T-cell (primary cell): ENCODE measurements at regions not wholly inside any gene's neighbourhood (a gene's known extent, or its start where the extent isn't known, plus 50 kb on each side); places are given as distances from the start of the nearest gene placed in this dataset.

ENCODE experiments used
- ATAC-seq, 4 experiments: fragments of 200-7000 bp in 3 of 4; fragments of 150-1000 bp in 1 of 4; cut with Tn5 transposase; replicated peaks in 1 of 4; 1 replicate in 3 of 4; 2 replicates in 1 of 4; pipeline ENCODE4 v1.10.0; 2021; ENCODE audit warnings: moderate library complexity in 3 of 4, mild to moderate bottlenecking in 2 of 4, moderate number of reproducible peaks in 1 of 4
- CTCF ChIA-PET, 2 donors: fragments of 300-600 bp; sonication (Branson Sonifier 250); formaldehyde crosslinking; loops; one replicate each; lab custom pipeline; 2022; ENCODE audit warnings: antibody characterized with exemption in 2 of 2; lab: Charles Lee
- POLR2A ChIA-PET, 2 donors: fragments of 300-600 bp; sonication (Branson Sonifier 250); formaldehyde crosslinking; loops; one replicate each; lab custom pipeline; 2022; ENCODE audit warnings: antibody characterized with exemption in 2 of 2; lab: Charles Lee
- DNase-seq, 35 experiments: peaks; one replicate each; pipeline versions ENCODE4 v3.0.0 to v3.0.0-alpha.2; 2013 to 2023
- H3K27ac ChIP-seq: one replicate; pipeline ENCODE4 v1.5.1; 2013; ENCODE audit warnings: low read length
- H3K27me3 ChIP-seq, 2 experiments: replicated peaks in 1 of 2; 1 replicate in 1 of 2; 2 replicates in 1 of 2; pipeline versions ENCODE4 v1.6.1 to v1.7.0; 2013; ENCODE audit warnings: low read length in 1 of 2, mixed read lengths in 1 of 2; ENCODE audit not compliant: control insufficient read depth in 2 of 2, insufficient read depth in 2 of 2; ENCODE audit errors: extremely low read depth in 1 of 2
- H3K36me3 ChIP-seq, 2 donors: 1 replicate in 1 of 2; 2 replicates in 1 of 2; pipeline versions ENCODE4 v1.6.1 to v1.7.0; 2013; ENCODE audit warnings: low read length in 1 of 2; ENCODE audit not compliant: control insufficient read depth in 2 of 2, insufficient read depth in 1 of 2; ENCODE audit errors: extremely low read depth in 1 of 2
- H3K4me1 ChIP-seq, 2 experiments: 1 replicate in 1 of 2; 2 replicates in 1 of 2; pipeline versions ENCODE4 v1.6.1 to v1.7.0; 2013; ENCODE audit warnings: low read length in 2 of 2, mixed read lengths in 1 of 2; ENCODE audit not compliant: insufficient read depth in 2 of 2, control insufficient read depth in 1 of 2; ENCODE audit errors: extremely low read depth in 1 of 2
- H3K4me3 ChIP-seq, 2 donors: 1 replicate in 1 of 2; 2 replicates in 1 of 2; pipeline versions ENCODE4 v1.5.1 to v1.7.0; 2013; ENCODE audit warnings: mild to moderate bottlenecking in 2 of 2, low read length in 1 of 2, moderate library complexity in 1 of 2; ENCODE audit not compliant: control insufficient read depth in 1 of 2; ENCODE audit errors: extremely low read depth in 1 of 2
- H3K9me3 ChIP-seq: 2 replicates; pipeline ENCODE4 v1.7.0; 2013
- H3K27ac Mint-ChIP-seq, 2 donors: one replicate each; pipeline ENCODE4 v1.8.0; 2020 to 2021; ENCODE audit warnings: mild to moderate bottlenecking in 2 of 2, mixed read lengths in 2 of 2
- H3K27me3 Mint-ChIP-seq, 2 donors: one replicate each; pipeline ENCODE4 v1.8.0; 2021 to 2022; ENCODE audit warnings: mixed read lengths in 2 of 2
- H3K36me3 Mint-ChIP-seq: one replicate; pipeline ENCODE4 v1.8.0; 2021; ENCODE audit warnings: mixed read lengths
- H3K4me1 Mint-ChIP-seq, 3 donors: one replicate each; pipeline ENCODE4 v1.8.0; 2020 to 2022; ENCODE audit warnings: mixed read lengths in 3 of 3, mild to moderate bottlenecking in 1 of 3
- H3K4me3 Mint-ChIP-seq, 3 donors: one replicate each; pipeline ENCODE4 v1.8.0; 2020 to 2022; ENCODE audit warnings: mild to moderate bottlenecking in 3 of 3, mixed read lengths in 3 of 3, moderate library complexity in 3 of 3
- H3K9me3 Mint-ChIP-seq, 3 donors: one replicate each; pipeline ENCODE4 v1.8.0; 2020 to 2022; ENCODE audit warnings: mixed read lengths in 3 of 3
- WGBS: methylation state at CpG from one replicate; pipeline ENCODE4 v1.1.5; 2013; ENCODE audit warnings: missing lambda C conversion rate; ENCODE audit not compliant: insufficient coverage; 5-methylcytosine and 5-hydroxymethylcytosine counted together

DNA sequence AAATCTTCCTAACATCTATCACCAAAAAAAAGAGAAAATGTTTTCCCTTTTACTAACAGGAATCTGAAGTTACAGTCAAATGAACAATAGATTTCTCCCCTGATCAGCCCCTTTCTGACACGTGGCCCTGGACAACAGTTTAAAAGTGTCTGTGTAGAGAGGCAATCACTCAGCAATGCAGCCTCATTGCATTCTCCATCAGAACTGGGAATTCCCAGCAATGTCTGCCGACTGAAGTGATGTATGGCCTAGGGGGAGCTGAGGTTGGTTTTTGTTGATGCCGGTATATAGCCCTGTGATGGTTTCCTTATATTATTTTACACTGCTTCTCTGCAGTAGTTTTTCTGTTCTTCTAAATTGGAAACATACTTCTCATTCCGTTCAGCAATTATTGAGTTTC lies 904.3 kb upstream of the CDH8 start:
- CTCF ChIA-PET: no interaction called here
- no peak overlapping the region for H3K27ac ChIP-seq
- Mint-ChIP-seq H3K9me3 (peaks cover 4 to 17% (median 16%) of the 10 kb centered on the region in 3 donors), H3K27ac (no peak overlapping the region), H3K27me3 (no peaks in the 10 kb centered on the region), H3K36me3 (no peaks in the 10 kb centered on the region), H3K4me3 (no peak overlapping the region), H3K4me1 (no peaks in the 10 kb centered on the region)
- H3K9me3 ChIP-seq: peaks cover 8% of the 10 kb centered on the region
- ATAC-seq (no peak), DNase-seq (no peak)
- no peaks in the 10 kb centered on the region for H3K36me3 ChIP-seq
- no peaks in the 10 kb centered on the region for H3K4me1 ChIP-seq
- WGBS: no CpG with 5 or more reads among the region's 4 CpGs
- no peaks in the 10 kb centered on the region for H3K27me3 ChIP-seq
- H3K4me3 ChIP-seq: no peak overlapping the region
- POLR2A ChIA-PET: interaction anchor here in 1 of 2 donors (0.7 kb wide), 1 partner anchor 39 kb away, joined by 4 read pairs; no protein-coding TSS in a partner anchor

DNA sequence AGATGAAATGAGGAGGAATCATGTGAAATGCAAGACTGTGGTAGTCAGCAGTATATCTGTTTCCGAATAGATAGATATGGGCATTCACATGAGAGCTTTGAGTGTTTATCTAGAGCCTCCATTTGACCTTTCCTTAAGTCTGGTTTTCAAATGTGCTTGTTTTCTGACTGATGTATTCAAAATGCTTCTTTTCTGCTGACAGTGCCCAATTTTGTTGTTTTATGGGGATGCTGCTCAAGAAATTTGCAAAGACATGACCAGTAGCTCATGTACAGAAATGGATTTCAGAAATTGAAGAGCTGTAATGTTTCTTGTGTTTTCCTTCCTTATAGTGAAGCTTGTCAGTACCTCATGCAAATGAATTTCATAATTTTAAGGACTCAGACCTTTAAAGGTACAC lies 903.4 kb upstream of the CDH8 start:
- ChIA-PET CTCF (no interaction called here), POLR2A (interaction anchor here in 1 of 2 donors (0.7 kb wide), 1 partner anchor 1164 kb away, joined by 3 read pairs; no protein-coding TSS in a partner anchor)
- Histone ChIP-seq H3K4me3 (no peak overlapping the region), H3K27me3 (no peaks in the 10 kb centered on the region), H3K9me3 (peaks cover 8% of the 10 kb centered on the region), H3K27ac (no peak overlapping the region), H3K36me3 (no peaks in the 10 kb centered on the region), H3K4me1 (no peaks in the 10 kb centered on the region)
- Mint-ChIP-seq H3K9me3 (peaks cover 4 to 12% (median 12%) of the 10 kb centered on the region in 3 donors), H3K27ac (no peak overlapping the region), H3K4me3 (no peak overlapping the region), H3K4me1 (no peaks in the 10 kb centered on the region), H3K36me3 (no peaks in the 10 kb centered on the region), H3K27me3 (no peaks in the 10 kb centered on the region)
- DNase-seq (no peak), ATAC-seq (no peak)
- WGBS: 86% methylated on average over 1 of the region's 1 CpG

DNA sequence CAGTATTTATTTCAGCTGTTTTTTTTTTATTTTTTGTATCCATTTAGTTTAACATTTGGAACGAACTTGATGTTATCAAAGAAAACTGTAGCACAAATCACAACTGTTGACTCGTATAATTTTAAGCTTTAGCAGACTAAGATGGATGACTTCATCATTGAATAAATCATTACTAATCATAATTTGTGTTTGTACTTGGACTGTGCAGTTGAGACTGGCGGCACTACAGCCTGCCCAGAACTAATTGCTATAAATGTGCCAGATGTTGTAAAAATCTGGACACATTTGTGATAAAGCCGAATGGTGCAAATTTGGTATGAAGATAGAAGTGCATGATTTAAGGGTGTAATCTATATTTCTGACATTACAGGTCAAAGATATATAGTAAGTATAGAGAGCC lies 897.7 kb upstream of the CDH8 start:
- Histone ChIP-seq H3K36me3 (no peaks in the 10 kb centered on the region), H3K4me3 (no peak overlapping the region), H3K27ac (no peak overlapping the region), H3K9me3 (peaks cover 5% of the 10 kb centered on the region), H3K27me3 (no peaks in the 10 kb centered on the region), H3K4me1 (no peaks in the 10 kb centered on the region)
- Mint-ChIP-seq H3K4me1 (no peaks in the 10 kb centered on the region), H3K36me3 (no peaks in the 10 kb centered on the region), H3K27me3 (no peaks in the 10 kb centered on the region), H3K9me3 (peaks cover 4 to 31% (median 26%) of the 10 kb centered on the region in 3 donors), H3K27ac (no peak overlapping the region), H3K4me3 (no peak overlapping the region)
- WGBS: no CpG with 5 or more reads among the region's 4 CpGs
- ChIA-PET POLR2A (interaction anchor here in 1 of 2 donors (0.7 kb wide), 1 partner anchor 1235 kb away, joined by 3 read pairs; no protein-coding TSS in a partner anchor), CTCF (no interaction called here)
- no peak for ATAC-seq
- no peak for DNase-seq

DNA sequence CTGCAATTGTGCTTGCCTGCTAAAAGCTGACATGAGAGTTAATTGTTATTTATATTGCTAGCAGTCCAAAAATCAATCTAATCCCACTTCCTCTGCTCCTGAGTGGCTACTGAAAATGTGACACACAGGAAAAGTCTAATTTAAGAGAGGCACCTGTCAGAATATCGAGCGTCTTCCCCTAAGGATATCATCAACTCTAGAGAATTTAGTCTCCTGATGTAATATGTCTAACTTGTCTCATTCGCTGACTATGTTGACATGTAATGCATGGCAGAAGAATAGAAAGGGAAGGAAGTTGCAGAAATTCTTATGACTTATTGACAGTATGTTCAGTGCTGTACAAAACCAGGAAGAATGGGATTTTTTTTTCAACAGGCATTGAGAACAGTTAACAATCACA lies 893.4 kb upstream of the CDH8 start:
- Mint-ChIP-seq H3K27ac (no peak overlapping the region), H3K27me3 (no peaks in the 10 kb centered on the region), H3K4me1 (no peaks in the 10 kb centered on the region), H3K4me3 (no peak overlapping the region), H3K9me3 (peaks cover 9 to 36% (median 33%) of the 10 kb centered on the region in 3 donors), H3K36me3 (no peaks in the 10 kb centered on the region)
- Histone ChIP-seq H3K9me3 (no peaks in the 10 kb centered on the region), H3K4me3 (no peak overlapping the region), H3K27ac (no peak overlapping the region), H3K36me3 (no peaks in the 10 kb centered on the region), H3K27me3 (no peaks in the 10 kb centered on the region), H3K4me1 (no peaks in the 10 kb centered on the region)
- WGBS: no CpG with 5 or more reads among the region's 3 CpGs
- ChIA-PET CTCF (no interaction called here), POLR2A (interaction anchor here in 1 of 2 donors (0.5 kb wide), 1 partner anchor 940 kb away, joined by 4 read pairs; no protein-coding TSS in a partner anchor)
- ATAC-seq (no peak), DNase-seq (no peak)

DNA sequence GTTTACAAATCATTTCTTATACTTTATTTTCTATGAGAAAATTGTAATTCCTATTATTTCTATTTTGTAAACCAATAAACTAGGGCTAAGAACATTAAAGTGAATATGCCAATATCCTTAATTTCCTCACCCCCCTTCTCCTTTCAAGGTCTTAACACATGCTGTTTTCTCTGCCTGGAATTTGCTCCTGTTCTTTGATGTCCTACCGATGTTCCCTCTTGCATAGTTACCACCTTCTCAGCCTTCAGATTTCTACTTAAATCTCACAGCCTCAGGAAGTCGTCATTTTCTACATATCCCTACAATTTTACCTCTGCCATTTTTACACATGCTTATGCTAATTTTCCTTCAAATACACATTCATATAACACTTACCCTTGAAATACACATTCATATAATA lies 890.9 kb upstream of the CDH8 start:
- H3K9me3 ChIP-seq: no peaks in the 10 kb centered on the region
- H3K4me3 Mint-ChIP-seq: no peak overlapping the region
- no peaks in the 10 kb centered on the region for H3K27me3 ChIP-seq
- ATAC-seq: no peak
- WGBS: 69% methylated on average over 2 of the region's 2 CpGs
- H3K4me1 ChIP-seq: no peaks in the 10 kb centered on the region
- DNase-seq: no peak
- H3K27me3 Mint-ChIP-seq: no peaks in the 10 kb centered on the region
- ChIA-PET CTCF (no interaction called here), POLR2A (no interaction called here)
- H3K27ac Mint-ChIP-seq: no peak overlapping the region
- H3K36me3 Mint-ChIP-seq: no peaks in the 10 kb centered on the region
- H3K27ac ChIP-seq: no peak overlapping the region
- no peaks in the 10 kb centered on the region for H3K36me3 ChIP-seq
- no peak overlapping the region for H3K4me3 ChIP-seq
- H3K4me1 Mint-ChIP-seq: no peaks in the 10 kb centered on the region
- peaks cover 23 to 48% (median 32%) of the 10 kb centered on the region in 3 donors for H3K9me3 Mint-ChIP-seq

DNA sequence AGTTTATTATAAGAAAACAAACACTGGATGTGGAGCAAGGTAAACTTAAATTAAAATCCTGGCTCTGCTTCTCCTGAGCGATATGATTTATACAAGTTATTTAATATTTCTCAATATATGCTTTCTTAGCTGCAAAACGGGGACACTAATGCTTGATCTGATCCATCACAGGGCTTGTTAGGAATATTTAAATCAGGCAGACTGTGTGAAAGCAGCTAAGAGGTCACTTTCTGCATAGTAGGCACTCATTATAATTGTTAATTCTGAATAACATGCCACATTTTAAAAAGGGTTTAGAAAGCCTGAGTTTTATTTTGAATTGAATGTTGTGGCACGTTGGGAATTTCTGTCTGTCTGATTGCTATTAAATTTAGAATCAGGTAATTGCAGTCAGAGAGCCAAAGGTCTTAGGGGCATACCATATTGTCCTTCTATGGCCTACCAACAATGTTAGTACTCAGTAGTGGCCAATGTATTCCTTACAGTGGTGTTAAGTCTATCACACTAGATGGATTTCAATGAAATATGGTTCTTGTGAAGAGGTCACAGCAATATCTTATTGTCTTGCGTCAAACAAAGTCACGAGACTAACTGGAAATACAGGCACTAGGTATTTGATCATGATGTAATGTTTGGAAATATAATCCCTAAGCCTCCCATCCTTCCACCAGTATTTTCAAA lies 890.0 kb upstream of the CDH8 start:
- no peak overlapping the region for H3K27ac ChIP-seq
- Mint-ChIP-seq H3K27me3 (no peaks in the 10 kb centered on the region), H3K4me3 (no peak overlapping the region), H3K9me3 (peaks cover 23 to 44% (median 28%) of the 10 kb centered on the region in 3 donors), H3K27ac (no peak overlapping the region), H3K4me1 (no peaks in the 10 kb centered on the region), H3K36me3 (no peaks in the 10 kb centered on the region)
- no peaks in the 10 kb centered on the region for H3K27me3 ChIP-seq
- DNase-seq (no peak), ATAC-seq (no peak)
- no peaks in the 10 kb centered on the region for H3K36me3 ChIP-seq
- H3K4me3 ChIP-seq: no peak overlapping the region
- ChIA-PET POLR2A (no interaction called here), CTCF (no interaction called here)
- H3K4me1 ChIP-seq: no peaks in the 10 kb centered on the region
- no peaks in the 10 kb centered on the region for H3K9me3 ChIP-seq
- no CpG with 5 or more reads among the region's 5 CpGs for WGBS
